ENCODE measurements at regions not wholly inside any gene's neighbourhood (a gene's known extent, or its start where the extent isn't known, plus 50 kb on each side); places are given as distances from the start of the nearest gene placed in this dataset.

- TF ChIP-seq ZNF384 (IDR thresholded peaks at IDR 0.05; ENCODE audit: borderline replicate concordance, low read depth, low read length) (no peak), YY1 (IDR thresholded peaks at IDR 0.05; ENCODE audit: low read depth, low read length) (no peak), IRF4 (IDR thresholded peaks at IDR 0.05; ENCODE audit: low read depth, low read length) (no peak), POLR2A (IDR thresholded peaks at IDR 0.05; ENCODE audit: low read depth, low read length) (no peak), USF2 (IDR thresholded peaks at IDR 0.05; ENCODE audit: borderline replicate concordance, low read depth, low read length) (no peak), CTCF (IDR thresholded peaks at IDR 0.05 in 2 of 3, conservative IDR thresholded peaks at IDR 0.05 in 1 of 3; ENCODE audit: control insufficient read depth in 2 of 3, extremely low read depth in 1 of 3, insufficient read depth in 1 of 3, low read depth in 3 of 3, low read length in 3 of 3) (no peak), PBX3 (IDR thresholded peaks at IDR 0.05; ENCODE audit: insufficient replicate concordance, low read depth, low read length) (no peak), CEBPB (IDR thresholded peaks at IDR 0.05; ENCODE audit: borderline replicate concordance in 1 of 2, low read depth in 2 of 2, low read length in 2 of 2) (no peak)
These were observed 161.4 kb upstream of the CCNH start for GRCh38 chr5:87574106-87574505.

All from GM12878 (cell line).